HL-60 (cell line): ENCODE measurements at regions not wholly inside any gene's neighbourhood (a gene's known extent, or its start where the extent isn't known, plus 50 kb on each side); places are given as distances from the start of the nearest gene placed in this dataset.

Experiments used
- CTCF ChIP-seq: IDR thresholded peaks from one replicate; pipeline ENCODE4 v1.5.1; 2011; ENCODE audit warnings: low read length, control low read depth, inconsistent platforms; ENCODE audit not compliant: insufficient read depth
- POLR2AphosphoS5 ChIP-seq: IDR thresholded peaks from 2 replicates; pipeline ENCODE4 v1.6.1; 2012; ENCODE audit warnings: low read depth

- TF ChIP-seq CTCF (no peak), POLR2AphosphoS5 (no peak)
These were observed 130.4 kb upstream of the AUTS2 start for GRCh38 chr7:69467826-69468225.
